ENCODE measurements at regions not wholly inside any gene's neighbourhood (a gene's known extent, or its start where the extent isn't known, plus 50 kb on each side); places are given as distances from the start of the nearest gene placed in this dataset.

DNA sequence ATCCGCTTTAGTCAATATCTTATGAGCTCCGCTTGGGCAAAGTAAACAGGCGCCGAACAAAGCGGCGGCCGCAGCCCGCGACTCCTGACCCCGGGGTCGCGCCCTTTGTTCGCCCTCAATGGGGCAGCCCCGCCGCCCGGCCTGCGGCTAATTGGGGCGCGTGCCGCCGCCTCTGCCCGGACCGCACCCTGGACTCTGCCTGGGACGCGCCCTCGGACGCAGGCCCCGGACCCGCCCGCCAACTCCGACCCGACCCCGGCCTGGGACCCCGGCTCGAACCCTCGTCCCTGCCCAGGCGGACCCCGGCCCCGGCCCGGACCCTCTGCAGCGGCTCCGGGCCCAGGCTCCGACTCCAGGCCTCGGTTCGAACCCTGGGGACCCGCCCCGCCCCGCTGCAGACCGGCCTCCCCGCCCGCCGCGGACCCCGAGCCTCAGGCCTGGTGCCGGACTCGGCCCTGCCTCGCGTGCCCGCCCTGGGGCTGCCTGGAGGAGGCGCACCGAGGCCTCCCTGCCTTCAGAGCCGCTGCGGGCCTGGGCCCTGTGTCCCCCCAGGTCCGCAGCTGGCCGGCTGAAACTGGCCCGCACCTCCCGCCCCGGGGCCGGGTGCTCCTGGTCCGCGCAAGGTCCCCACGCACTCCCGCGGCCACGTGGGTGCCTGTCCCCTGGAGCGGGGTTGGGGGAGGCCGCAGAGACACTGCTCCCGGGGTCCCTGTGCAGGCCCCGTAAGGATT, 84.7 kb upstream of the WNT7B start:
- no peak overlapping the region for H3K4me3 ChIP-seq (ENCODE audit: low read depth, low read length)
- TF ChIP-seq CTCF (IDR thresholded peaks at IDR 0.05; ENCODE audit: low read depth, low read length) = no peak

DNA sequence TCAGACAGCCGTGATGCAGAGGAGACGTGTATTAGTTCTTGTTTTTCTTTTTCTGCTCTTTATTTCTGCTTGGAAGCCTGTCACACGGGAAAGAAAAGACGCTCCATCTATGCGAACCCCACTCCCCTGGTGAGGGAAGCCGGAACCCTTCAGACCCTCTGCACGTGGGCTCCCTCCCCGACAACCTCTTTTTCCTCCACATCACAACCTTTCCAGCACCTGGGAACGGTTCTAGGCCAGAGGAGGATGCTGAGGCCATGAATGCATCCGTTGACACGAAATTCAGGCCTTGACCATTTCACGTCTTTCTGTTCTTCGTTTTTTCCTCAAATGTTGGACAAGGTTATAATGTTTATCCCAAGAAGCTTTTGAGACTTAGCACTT, 85.3 kb upstream of the WNT7B start:
- no peak for TF ChIP-seq CTCF (IDR thresholded peaks at IDR 0.05; ENCODE audit: low read depth, low read length)
- H3K4me3 ChIP-seq (ENCODE audit: low read depth, low read length) = no peak overlapping the region

DNA sequence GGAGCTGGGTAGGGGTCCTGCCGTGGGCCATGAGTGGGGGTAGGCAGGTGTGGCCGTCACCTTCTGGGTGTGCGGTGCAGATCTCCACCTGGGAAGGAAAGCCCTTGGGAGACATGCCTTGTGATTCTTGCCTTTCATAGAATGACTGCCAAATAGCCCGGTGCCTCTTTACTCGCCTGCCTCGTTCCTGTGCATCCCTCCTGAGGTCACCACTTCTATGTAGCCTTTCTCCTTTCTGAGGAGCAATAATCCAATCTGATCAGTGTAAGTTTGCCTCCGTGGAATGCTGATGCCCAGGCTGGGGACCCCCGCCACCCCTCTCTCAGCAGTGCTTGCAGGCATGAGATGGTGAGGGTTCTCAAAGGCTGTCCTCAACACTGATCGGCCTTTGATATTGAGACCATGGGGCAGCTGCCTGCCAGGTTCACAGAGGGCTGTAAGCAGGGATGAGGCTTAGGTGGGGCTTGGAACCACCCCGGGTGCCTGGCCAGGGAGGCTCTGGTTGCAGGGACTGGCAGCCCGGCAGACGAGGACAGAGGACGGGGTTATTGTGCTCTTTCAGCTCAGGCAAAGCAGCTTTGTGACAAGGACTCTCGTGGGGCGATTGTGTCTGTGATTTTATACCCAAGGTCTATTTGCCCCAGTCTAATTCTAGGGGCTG, 86.1 kb upstream of the WNT7B start:
- no peak for TF ChIP-seq CTCF (IDR thresholded peaks at IDR 0.05; ENCODE audit: low read depth, low read length)
- H3K4me3 ChIP-seq (ENCODE audit: low read depth, low read length) = no peak overlapping the region

- no peak overlapping the region for H3K4me3 ChIP-seq (ENCODE audit: low read depth, low read length)
- no peak for TF ChIP-seq CTCF (IDR thresholded peaks at IDR 0.05; ENCODE audit: low read depth, low read length)
Observed at GRCh38 chr22:46063846-46064227, 86.5 kb upstream of the PPARA start.

GRCh38 chr22:46064228-46064965, 85.9 kb upstream of the PPARA start:
- no peak overlapping the region; the same call in 1 of the 2 replicates for H3K4me3 ChIP-seq (ENCODE audit: low read depth, low read length)
- TF ChIP-seq CTCF (IDR thresholded peaks at IDR 0.05; ENCODE audit: low read depth, low read length) = no peak

DNA sequence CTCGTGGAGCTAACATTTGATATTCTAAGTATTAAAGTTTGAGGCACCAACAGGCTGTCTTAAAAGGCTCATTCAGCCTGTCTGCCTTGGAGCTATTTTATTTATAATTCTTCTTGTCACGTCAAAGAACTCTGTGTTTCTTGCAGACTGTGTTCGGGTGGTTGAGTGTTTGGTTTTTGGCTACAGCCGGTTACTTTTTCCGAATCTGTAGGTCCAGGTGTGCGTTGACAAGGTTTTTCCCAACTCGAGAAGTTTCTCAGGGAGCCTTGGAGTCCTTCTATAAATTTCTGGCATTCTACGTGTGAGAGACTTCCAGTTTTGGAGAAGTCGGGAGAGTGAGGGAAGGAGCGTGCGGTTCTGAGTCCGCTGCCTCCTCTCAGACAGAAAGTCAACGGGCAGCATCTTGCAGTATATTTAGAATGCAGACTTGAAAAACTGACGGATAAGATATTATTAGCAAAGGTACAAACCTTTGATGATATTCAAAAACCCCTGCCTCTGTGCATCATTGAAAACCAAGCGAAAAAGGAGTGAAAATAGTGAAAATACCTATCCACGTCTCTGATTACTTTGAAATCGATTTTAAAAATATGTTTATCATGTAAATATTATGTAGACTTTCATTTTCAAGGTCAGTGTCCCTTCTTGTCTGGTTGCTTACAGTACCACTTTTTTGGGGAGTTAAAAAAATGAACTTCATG, 85.2 kb upstream of the PPARA start:
- TF ChIP-seq CTCF (IDR thresholded peaks at IDR 0.05; ENCODE audit: low read depth, low read length) = no peak
- H3K4me3 ChIP-seq (ENCODE audit: low read depth, low read length) = peak overlapping the region; percentile 37
